ENCODE measurements at regions not wholly inside any gene's neighbourhood (a gene's known extent, or its start where the extent isn't known, plus 50 kb on each side); places are given as distances from the start of the nearest gene placed in this dataset.

- POLR2A ChIA-PET = no interaction called here
- Histone ChIP-seq H3K27ac (ENCODE audit: insufficient read depth, low read depth, low read length) (no peak overlapping the region), H3K4me3 (replicated peaks in 1 of 3; ENCODE audit: insufficient read depth in 1 of 3, low read depth in 1 of 3, low read length in 3 of 3) (no peak overlapping the region), H2AFZ (ENCODE audit: low read depth, low read length) (no peak overlapping the region), H3K4me2 (ENCODE audit: insufficient read depth, low read length) (no peak overlapping the region), H3K9me1 (replicated peaks; ENCODE audit: control insufficient read depth, extremely low read depth, insufficient read depth, low read length) (no peaks in the 10 kb centered on the region), H3K4me1 (ENCODE audit: control insufficient read depth, extremely low read depth, insufficient read depth, low read length) (no peaks in the 10 kb centered on the region), H3K27me3 (ENCODE audit: control insufficient read depth in 2 of 2, insufficient read depth in 2 of 2, low read length in 2 of 2) (no peaks in the 10 kb centered on the region), H4K20me1 (replicated peaks; ENCODE audit: control insufficient read depth, extremely low read depth, insufficient read depth, low read length) (no peaks in the 10 kb centered on the region), H3K9ac (replicated peaks; ENCODE audit: extremely low read depth, insufficient read depth, low read length) (no peak overlapping the region), H3K9me3 (replicated peaks; ENCODE audit: control insufficient read depth, insufficient read depth, low read length) (no peaks in the 10 kb centered on the region), H3K79me2 (ENCODE audit: control insufficient read depth, insufficient read depth, low read length) (no peaks in the 10 kb centered on the region), H3K36me3 (ENCODE audit: control insufficient read depth in 2 of 2, extremely low read depth in 1 of 2, insufficient read depth in 2 of 2, low read length in 2 of 2) (no peaks in the 10 kb centered on the region)
- CTCF ChIA-PET = no interaction called here
- dilution Hi-C loops (cut with MboI; ENCODE audit: extremely low pct_ligation_motif_present, low sequenced_read_pairs) = no loop called here
- TF ChIP-seq MYC (IDR thresholded peaks at IDR 0.05; ENCODE audit: low read depth, low read length) = no peak
- no peak for TF ChIP-seq GATA2 (IDR thresholded peaks at IDR 0.05; ENCODE audit: insufficient read depth, insufficient read length, low read depth, low read length)
- no peak for TF ChIP-seq POLR2AphosphoS5 (IDR thresholded peaks at IDR 0.05; ENCODE audit: insufficient read depth, low read depth, low read length)
- no peak for TF ChIP-seq CTCF (IDR thresholded peaks at IDR 0.05; ENCODE audit: extremely low read depth in 1 of 2, insufficient read depth in 1 of 2, low read depth in 1 of 2, low read length in 2 of 2)
- no peak for TF ChIP-seq POLR2A (IDR thresholded peaks at IDR 0.05; ENCODE audit: low read depth, low read length)
- no peak for TF ChIP-seq MAX (IDR thresholded peaks at IDR 0.05; ENCODE audit: insufficient read depth, insufficient read length)
- no peak for TF ChIP-seq EZH2 (IDR thresholded peaks at IDR 0.05; ENCODE audit: borderline replicate concordance, low read depth, low read length, severe bottlenecking)
- TF ChIP-seq FOS (IDR thresholded peaks at IDR 0.05; ENCODE audit: borderline replicate concordance, insufficient read depth, low read length) = no peak
- no peak for TF ChIP-seq JUN (IDR thresholded peaks at IDR 0.05; ENCODE audit: borderline replicate concordance, insufficient read depth, insufficient read length, low read depth)
- intact Hi-C loops (cut with micrococcal nuclease) = no loop called here
- no peak for FAIRE-seq
- no TSS peak for BruUV-seq (replicated peaks)
- no peak for DNase-seq (ENCODE audit: low read depth, low spot score)
These were observed 238.3 kb downstream of the MAN2A1 start for GRCh38 chr5:109928046-109928445.

Data from endothelial cell of umbilical vein (primary cell).